HCT116 (cell line): ENCODE measurements at regions not wholly inside any gene's neighbourhood (a gene's known extent, or its start where the extent isn't known, plus 50 kb on each side); places are given as distances from the start of the nearest gene placed in this dataset.

ENCODE experiments used
- ATAC-seq: fragments of 200-7000 bp; cut with Tn5 transposase; 2 replicates; pipeline ENCODE4 v1.9.1; 2020; ENCODE audit warnings: mild to moderate bottlenecking, moderate library complexity
- BruUV-seq: library from RNA; stranded (reverse); fragments of 400-500 nt; replicated peaks from 2 replicates; lab custom pipeline; 2021; lab: Mats Ljungman, UMichigan
- CTCF ChIA-PET: fragments of 300-600 bp; sonication (Branson Sonifier 250); formaldehyde crosslinking; loops from one replicate; lab custom pipeline; 2021; ENCODE audit warnings: antibody characterized with exemption; lab: Charles Lee
- POLR2A ChIA-PET: fragments of 300-600, 350-600 bp; sonication (Branson Sonifier 250); formaldehyde crosslinking; loops from one replicate; lab custom pipeline; 2021; ENCODE audit warnings: antibody characterized with exemption; lab: Charles Lee
- RAD21 ChIA-PET, 2 experiments: fragments of 300-600 bp; sonication (Branson Sonifier 250); formaldehyde crosslinking; loops; one replicate each; lab custom pipeline; 2023; ENCODE audit warnings: low total read pairs in 2 of 2; ENCODE audit not compliant: uncharacterized antibody in 2 of 2, unreplicated experiment in 2 of 2, low non-redundant PET in 1 of 2; lab: Charles Lee
- DNase-seq: peaks from one replicate; pipeline ENCODE4 v3.0.0-alpha.2; 2010; ENCODE audit warnings: low read depth, low spot score
- H2AFZ ChIP-seq: fragments of 200-600 bp; shearing (Covaris generic), sonication (generic); 2 replicates; pipeline ENCODE4 v1.6.1; 2017; ENCODE audit warnings: low read depth, mixed run types, mixed read lengths, antibody characterized with exemption, low read length; ENCODE audit not compliant: poor library complexity, severe bottlenecking
- H3K27ac ChIP-seq: 2 replicates; pipeline ENCODE4 v1.5.1; 2012; ENCODE audit warnings: low read depth, low read length
- H3K27me3 ChIP-seq: fragments of 200-600 bp; sonication (generic); 2 replicates; pipeline ENCODE4 v1.6.1; 2016; ENCODE audit warnings: mixed run types, low read length, mixed read lengths; ENCODE audit not compliant: insufficient read depth
- H3K36me3 ChIP-seq, 2 experiments: fragments of 200-500 bp in 1 of 2; fragments of 200-600 bp in 1 of 2; sonication (Bioruptor generic) in 1 of 2; sonication (generic) in 1 of 2; 2 replicates each; pipeline versions ENCODE4 v1.5.1 to v1.6.1; 2014 to 2016; ENCODE audit warnings: low read length in 2 of 2, inconsistent platforms in 1 of 2, mixed read lengths in 1 of 2, mixed run types in 1 of 2; ENCODE audit not compliant: insufficient read depth in 2 of 2, control insufficient read depth in 1 of 2
- H3K4me1 ChIP-seq, 2 experiments: fragments of 200-600 bp in 1 of 2; sonication (generic) in 1 of 2; 2 replicates each; pipeline versions ENCODE4 v1.5.1 to v1.6.1; 2012 to 2017; ENCODE audit warnings: low read length in 2 of 2, inconsistent platforms in 1 of 2, mild to moderate bottlenecking in 1 of 2, mixed read lengths in 1 of 2, mixed run types in 1 of 2, moderate library complexity in 1 of 2; ENCODE audit not compliant: insufficient read depth in 2 of 2, control insufficient read depth in 1 of 2
- H3K4me2 ChIP-seq: fragments of 200-600 bp; sonication (generic); 2 replicates; pipeline ENCODE4 v1.6.1; 2017; ENCODE audit warnings: mixed run types, low read length, mixed read lengths
- H3K4me3 ChIP-seq, 2 experiments: fragments of 200-600 bp in 1 of 2; sonication (generic) in 1 of 2; replicated peaks in 1 of 2; 2 replicates each; pipeline ENCODE4 v1.5.1; 2011 to 2016; ENCODE audit warnings: low read length in 2 of 2, control low read depth in 1 of 2, low read depth in 1 of 2, mild to moderate bottlenecking in 1 of 2, mixed read lengths in 1 of 2, mixed run types in 1 of 2
- H3K79me2 ChIP-seq: fragments of 200-600 bp; sonication (generic); 2 replicates; pipeline ENCODE4 v1.6.1; 2017; ENCODE audit warnings: mild to moderate bottlenecking, mixed run types, low read length, moderate library complexity, mixed read lengths; ENCODE audit not compliant: insufficient read depth
- H3K9ac ChIP-seq: fragments of 200-600 bp; sonication (generic); 2 replicates; pipeline ENCODE4 v1.6.1; 2016; ENCODE audit warnings: low read length, mixed read lengths
- H3K9me2 ChIP-seq: fragments of 200-600 bp; sonication (generic), shearing (Covaris generic); 2 replicates; pipeline ENCODE4 v1.6.1; 2017; ENCODE audit warnings: mixed run types, mild to moderate bottlenecking, moderate library complexity; ENCODE audit not compliant: insufficient read depth
- H3K9me3 ChIP-seq, 2 experiments: fragments of 200-500 bp in 1 of 2; fragments of 200-600 bp in 1 of 2; sonication (Bioruptor generic) in 1 of 2; sonication (generic) in 1 of 2; 2 replicates each; pipeline ENCODE4 v1.6.1; 2014 to 2017; ENCODE audit warnings: low read length in 2 of 2, mixed read lengths in 2 of 2, inconsistent platforms in 1 of 2, low read depth in 1 of 2, mild to moderate bottlenecking in 1 of 2, mixed run types in 1 of 2, moderate library complexity in 1 of 2; ENCODE audit not compliant: control insufficient read depth in 1 of 2, insufficient read depth in 1 of 2
- H4K20me1 ChIP-seq: fragments of 200-600 bp; sonication (generic), shearing (Covaris generic); 2 replicates; pipeline ENCODE4 v1.6.1; 2017; ENCODE audit warnings: mixed run types, mild to moderate bottlenecking, moderate library complexity; ENCODE audit not compliant: insufficient read depth
- ATF3 ChIP-seq: IDR thresholded peaks from 2 replicates; pipeline ENCODE4 v1.6.1; 2012
- CBX3 ChIP-seq: IDR thresholded peaks from 2 replicates; pipeline ENCODE4 v1.6.1; 2012; ENCODE audit warnings: low read depth
- CEBPB ChIP-seq: IDR thresholded peaks from 2 replicates; pipeline ENCODE4 v1.6.1; 2012; ENCODE audit warnings: low read depth
- CTCF ChIP-seq, 3 experiments: fragments of 200-600 bp in 1 of 3; sonication (generic) in 1 of 3; IDR thresholded peaks in 2 of 3; conservative IDR thresholded peaks in 1 of 3; 2 replicates each; pipeline ENCODE4 v1.5.1; 2012 to 2017; ENCODE audit warnings: low read depth in 2 of 3, low read length in 2 of 3, antibody characterized with exemption in 1 of 3, borderline replicate concordance in 1 of 3, control low read depth in 1 of 3, mild to moderate bottlenecking in 1 of 3, mixed read lengths in 1 of 3, mixed run types in 1 of 3, moderate library complexity in 1 of 3; ENCODE audit not compliant: insufficient read depth in 1 of 3
- EGR1 ChIP-seq: IDR thresholded peaks from 2 replicates; pipeline ENCODE4 v1.6.1; 2012; ENCODE audit warnings: low read depth
- ELF1 ChIP-seq: IDR thresholded peaks from 2 replicates; pipeline ENCODE4 v1.6.1; 2012; ENCODE audit warnings: low read depth, borderline replicate concordance
- EZH2phosphoT487 ChIP-seq: fragments of 200-600 bp; IDR thresholded peaks from 2 replicates; pipeline ENCODE4 v1.6.1; 2018; ENCODE audit warnings: antibody characterized with exemption, borderline replicate concordance
- JUND ChIP-seq: IDR thresholded peaks from 2 replicates; pipeline ENCODE4 v1.6.1; 2012
- MAX ChIP-seq: IDR thresholded peaks from 2 replicates; pipeline ENCODE4 v1.6.1; 2012
- POLR2A ChIP-seq: IDR thresholded peaks from 2 replicates; pipeline ENCODE4 v1.7.0; 2011; ENCODE audit warnings: borderline replicate concordance; ENCODE audit not compliant: insufficient read depth, insufficient read length; ENCODE audit errors: extremely low read depth
- SRF ChIP-seq: IDR thresholded peaks from 2 replicates; pipeline ENCODE4 v1.6.1; 2012; ENCODE audit warnings: low read depth
- YY1 ChIP-seq: IDR thresholded peaks from 2 replicates; pipeline ENCODE4 v1.6.1; 2011; ENCODE audit warnings: low read length, low read depth, moderate library complexity, mild to moderate bottlenecking; ENCODE audit not compliant: insufficient replicate concordance; ENCODE audit errors: extremely low read depth
- ZBTB33 ChIP-seq: IDR thresholded peaks from 2 replicates; pipeline ENCODE4 v1.6.1; 2011; ENCODE audit warnings: mild to moderate bottlenecking, low read length, moderate library complexity; ENCODE audit not compliant: insufficient replicate concordance; ENCODE audit errors: extremely low read depth
- ZFX ChIP-seq: fragments of 450-650 bp; IDR thresholded peaks from 2 replicates; pipeline ENCODE4 v1.6.1; 2017
- ZNF274 ChIP-seq: fragments of 200-500 bp; sonication (Bioruptor generic); IDR thresholded peaks from 2 replicates; pipeline ENCODE4 v1.6.1; 2014; ENCODE audit warnings: mild to moderate bottlenecking, low read depth, low read length, inconsistent platforms
- intact Hi-C: fragments of 100-400 bp; cut with micrococcal nuclease; formaldehyde crosslinking; loops from 2 replicates; pipeline ENCODE4 v1.10.0; 2022

- no peak for TF ChIP-seq CTCF (IDR thresholded peaks at IDR 0.05 in 2 of 3, conservative IDR thresholded peaks at IDR 0.05 in 1 of 3; ENCODE audit: borderline replicate concordance in 1 of 3, insufficient read depth in 1 of 3, low read depth in 2 of 3, low read length in 2 of 3)
- TF ChIP-seq YY1 = no peak
- no peak for TF ChIP-seq ZFX
- TF ChIP-seq ELF1 = no peak
Observed at GRCh38 chr10:123373591-123373990, 219.4 kb downstream of the BUB3 start (continued).

- Histone ChIP-seq H3K36me3 (no peaks in the 10 kb centered on the region), H3K4me1 (no peaks in the 10 kb centered on the region), H3K4me2 (no peak overlapping the region), H4K20me1 (no peaks in the 10 kb centered on the region), H3K9ac (no peak overlapping the region), H3K79me2 (no peaks in the 10 kb centered on the region), H3K27me3 (no peaks in the 10 kb centered on the region), H3K9me3 (no peaks in the 10 kb centered on the region), H3K9me2 (no peaks in the 10 kb centered on the region; the same call in 1 of the 2 replicates), H3K27ac (no peak overlapping the region), H2AFZ (no peak overlapping the region), H3K4me3 (no peak overlapping the region)
- no peak for ATAC-seq
- TF ChIP-seq ZBTB33 (no peak), MAX (no peak), YY1 (no peak), JUND (no peak), POLR2A (no peak), CEBPB (no peak), EGR1 (no peak), ATF3 (no peak), ZFX (no peak), CBX3 (no peak), EZH2phosphoT487 (no peak), SRF (no peak), CTCF (IDR thresholded peaks at IDR 0.05 in 2 of 3, conservative IDR thresholded peaks at IDR 0.05 in 1 of 3; ENCODE audit: borderline replicate concordance in 1 of 3, insufficient read depth in 1 of 3, low read depth in 2 of 3, low read length in 2 of 3) (no peak), ZNF274 (no peak)
- ChIA-PET RAD21 (no interaction called here), CTCF (no interaction called here), POLR2A (no interaction called here)
- no peak for DNase-seq
- BruUV-seq = no TSS peak
- intact Hi-C loops = no loop called here
Observed at GRCh38 chr10:123375097-123375496, 220.9 kb downstream of the BUB3 start.
